Psoas muscle (tissue), 7 donors: ENCODE measurements at regions not wholly inside any gene's neighbourhood (a gene's known extent, or its start where the extent isn't known, plus 50 kb on each side); places are given as distances from the start of the nearest gene placed in this dataset.
"Not testable (repeated sequence)": the region's sequence is repeated elsewhere in the genome, so short reads cannot be mapped to it uniquely, and the experiment has no call there.

Source experiments
- ATAC-seq, 4 donors: fragments of 200-7000 bp; cut with Tn5 transposase; one replicate each; pipeline ENCODE4 v1.9.1; 2020; ENCODE audit warnings: moderate library complexity in 3 of 4, mild to moderate bottlenecking in 2 of 4
- DNase-seq, 2 donors: peaks; one replicate each; pipeline ENCODE4 v3.0.0-alpha.2; 2020
- H3K27ac ChIP-seq: fragments of 200-600 bp; one replicate; pipeline ENCODE4 v1.8.0; 2022
- H3K27me3 ChIP-seq, 3 donors: fragments of 200-600 bp in 1 of 3; one replicate each; pipeline versions ENCODE4 v1.6.1 to v1.8.0; 2013 to 2022; ENCODE audit warnings: low read length in 2 of 3, mild to moderate bottlenecking in 2 of 3, moderate library complexity in 1 of 3; ENCODE audit not compliant: insufficient read depth in 3 of 3
- H3K36me3 ChIP-seq, 2 donors: fragments of 200-600 bp in 1 of 2; one replicate each; pipeline versions ENCODE4 v1.6.1 to v1.8.0; 2013 to 2022; ENCODE audit warnings: low read depth in 1 of 2, mild to moderate bottlenecking in 1 of 2, moderate library complexity in 1 of 2; ENCODE audit not compliant: insufficient read depth in 1 of 2
- H3K4me1 ChIP-seq: fragments of 200-600 bp; one replicate; pipeline ENCODE4 v1.8.0; 2022
- H3K4me3 ChIP-seq: fragments of 200-600 bp; one replicate; pipeline ENCODE4 v1.8.0; 2022; ENCODE audit warnings: mild to moderate bottlenecking
- H3K9me3 ChIP-seq: fragments of 200-600 bp; one replicate; pipeline ENCODE4 v1.8.0; 2022
- WGBS, 3 donors: extraction: QIAGEN DNeasy Blood & Tissue Kit; methylation state at CpG; one replicate each; pipeline versions ENCODE4 v1.1.6 to v1.1.7; 2013; 5-methylcytosine and 5-hydroxymethylcytosine counted together
- intact Hi-C, 2 donors: fragments of 100-400 bp; cut with DNase I; formaldehyde crosslinking; loops; one replicate each; pipeline versions ENCODE4 v1.11.0 to v1.14.2; 2022
- TF ChIP-seq, protein P1 (sequence below): fragments of 200-600 bp; IDR thresholded peaks from one replicate; pipeline ENCODE4 v1.8.0; 2022; ENCODE audit warnings: antibody characterized with exemption
- donor health status: healthy with polysubstance abuse.
- donor health status: DM: no; HTN: no; CAD: no; lungs with moderate emphysema.
- donor health status: Bipolar disorder and iron deficiency.
- donor health status: healthy.
- donor health status: DM: yes; HTN: yes; CAD: no.
- donor health status: DM: no; HTN: no; CAD: no.
- donor health status: DM: yes; HTN: yes; CAD: no.

DNA sequence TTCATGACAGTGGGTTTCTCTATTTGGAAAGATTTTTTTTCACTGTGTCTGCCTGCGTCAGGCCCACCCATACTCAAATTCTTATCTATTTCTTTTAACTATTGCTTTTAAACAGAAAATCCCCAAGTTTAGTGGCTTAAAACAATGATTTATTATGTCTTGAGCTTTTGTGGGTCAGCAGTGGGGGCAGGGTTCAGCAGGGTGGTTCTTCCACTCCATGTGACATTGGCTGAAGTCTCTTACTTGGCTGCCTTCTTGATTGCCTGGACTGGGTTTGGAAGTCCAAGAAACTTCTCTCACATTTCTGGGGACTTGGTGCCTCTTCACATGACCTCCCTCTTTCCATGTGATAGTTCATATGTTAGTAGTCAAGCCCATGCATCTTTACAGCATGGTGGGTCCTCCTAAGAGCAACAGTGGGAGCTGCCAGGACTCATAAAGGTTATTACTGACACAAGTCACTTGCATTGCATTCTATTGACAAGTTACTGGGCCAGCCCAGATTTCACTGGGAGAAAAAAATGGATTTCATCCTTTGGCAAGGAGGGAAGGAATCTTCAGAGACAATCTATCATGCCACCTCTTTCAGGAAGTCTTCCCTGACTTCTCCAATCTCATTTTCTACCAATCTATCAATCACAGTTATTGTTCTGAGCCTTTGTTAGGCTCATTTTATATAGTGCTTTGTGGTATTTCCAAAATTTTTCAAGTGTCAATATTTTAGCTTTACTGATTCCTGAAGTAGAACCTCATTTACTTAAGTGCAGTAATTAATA lies 436.1 kb downstream of the XYLT1 start:
- DNase-seq = no peak
- WGBS, 3 donors = 83 to 91% (median 89%) methylated on average over 1 of the region's 1 CpG
- Histone ChIP-seq H3K27me3 (peaks cover 0 to 4% (median 0%) of the 10 kb centered on the region in 3 donors), H3K4me3 (no peak overlapping the region), H3K27ac (no peak overlapping the region), H3K9me3 (peaks cover 12% of the 10 kb centered on the region), H3K36me3 (no peaks in the 10 kb centered on the region), H3K4me1 (no peaks in the 10 kb centered on the region)
- TF ChIP-seq, protein P1, sequence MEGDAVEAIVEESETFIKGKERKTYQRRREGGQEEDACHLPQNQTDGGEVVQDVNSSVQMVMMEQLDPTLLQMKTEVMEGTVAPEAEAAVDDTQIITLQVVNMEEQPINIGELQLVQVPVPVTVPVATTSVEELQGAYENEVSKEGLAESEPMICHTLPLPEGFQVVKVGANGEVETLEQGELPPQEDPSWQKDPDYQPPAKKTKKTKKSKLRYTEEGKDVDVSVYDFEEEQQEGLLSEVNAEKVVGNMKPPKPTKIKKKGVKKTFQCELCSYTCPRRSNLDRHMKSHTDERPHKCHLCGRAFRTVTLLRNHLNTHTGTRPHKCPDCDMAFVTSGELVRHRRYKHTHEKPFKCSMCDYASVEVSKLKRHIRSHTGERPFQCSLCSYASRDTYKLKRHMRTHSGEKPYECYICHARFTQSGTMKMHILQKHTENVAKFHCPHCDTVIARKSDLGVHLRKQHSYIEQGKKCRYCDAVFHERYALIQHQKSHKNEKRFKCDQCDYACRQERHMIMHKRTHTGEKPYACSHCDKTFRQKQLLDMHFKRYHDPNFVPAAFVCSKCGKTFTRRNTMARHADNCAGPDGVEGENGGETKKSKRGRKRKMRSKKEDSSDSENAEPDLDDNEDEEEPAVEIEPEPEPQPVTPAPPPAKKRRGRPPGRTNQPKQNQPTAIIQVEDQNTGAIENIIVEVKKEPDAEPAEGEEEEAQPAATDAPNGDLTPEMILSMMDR = no peak
- no peak for ATAC-seq
- intact Hi-C loops = no loop called here

DNA sequence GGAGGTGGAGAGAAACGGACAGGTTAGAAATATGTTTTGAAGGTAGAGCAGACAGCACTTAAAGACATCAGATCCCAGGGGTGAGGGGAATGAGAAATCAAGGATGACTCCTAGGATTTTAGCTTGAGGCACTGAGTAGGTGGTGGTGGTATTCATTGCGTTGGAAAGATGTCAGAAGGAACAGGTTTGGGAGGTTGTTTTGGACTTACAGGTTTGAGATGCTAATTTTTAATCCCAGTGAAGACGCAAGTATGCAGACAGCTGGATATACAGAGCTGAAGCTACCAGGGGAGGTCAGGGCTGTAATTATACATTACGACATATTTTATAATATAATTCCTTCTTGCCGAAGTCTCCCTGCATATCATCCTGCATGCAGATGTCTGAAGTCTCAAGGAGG lies 433.3 kb downstream of the XYLT1 start:
- Histone ChIP-seq H3K4me1 (no peaks in the 10 kb centered on the region), H3K27me3 (peaks cover 0 to 4% (median 0%) of the 10 kb centered on the region in 3 donors), H3K9me3 (peaks cover 12% of the 10 kb centered on the region), H3K36me3 (no peaks in the 10 kb centered on the region), H3K27ac (no peak overlapping the region), H3K4me3 (no peak overlapping the region)
- DNase-seq (no peak), ATAC-seq (no peak)
- 28 to 43% (median 38%) methylated on average over 5 of the region's 5 CpGs for WGBS, 3 donors
- TF ChIP-seq, protein P1 = no peak
- intact Hi-C loops = no loop called here

DNA sequence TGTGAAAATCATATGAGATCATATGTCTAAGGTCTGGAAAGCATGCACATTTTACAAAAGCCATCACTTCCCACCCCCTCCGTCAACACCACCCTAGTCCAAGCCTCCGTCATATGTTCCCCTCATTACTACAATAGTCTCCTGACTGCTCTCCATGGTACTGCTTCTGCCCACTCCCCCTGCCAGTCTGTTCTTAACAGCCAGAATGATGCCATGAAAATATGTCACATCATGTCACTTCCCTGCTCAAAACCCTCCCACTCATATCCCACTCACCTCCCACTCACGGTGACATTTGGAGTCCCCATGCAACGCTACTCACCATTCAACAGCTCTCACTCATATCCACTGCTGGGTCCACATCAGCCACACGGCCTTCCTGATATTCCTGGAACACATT lies 432.3 kb downstream of the XYLT1 start:
- 51 to 63% (median 54%) methylated on average over 5 of the region's 5 CpGs for WGBS, 3 donors
- DNase-seq (no peak), ATAC-seq (no peak)
- Histone ChIP-seq H3K9me3 (peaks cover 12% of the 10 kb centered on the region), H3K4me3 (no peak overlapping the region), H3K4me1 (no peaks in the 10 kb centered on the region), H3K36me3 (no peaks in the 10 kb centered on the region), H3K27me3 (peaks cover 0 to 4% (median 0%) of the 10 kb centered on the region in 3 donors), H3K27ac (no peak overlapping the region)
- TF ChIP-seq, protein P1 = no peak
- intact Hi-C loops = no loop called here

DNA sequence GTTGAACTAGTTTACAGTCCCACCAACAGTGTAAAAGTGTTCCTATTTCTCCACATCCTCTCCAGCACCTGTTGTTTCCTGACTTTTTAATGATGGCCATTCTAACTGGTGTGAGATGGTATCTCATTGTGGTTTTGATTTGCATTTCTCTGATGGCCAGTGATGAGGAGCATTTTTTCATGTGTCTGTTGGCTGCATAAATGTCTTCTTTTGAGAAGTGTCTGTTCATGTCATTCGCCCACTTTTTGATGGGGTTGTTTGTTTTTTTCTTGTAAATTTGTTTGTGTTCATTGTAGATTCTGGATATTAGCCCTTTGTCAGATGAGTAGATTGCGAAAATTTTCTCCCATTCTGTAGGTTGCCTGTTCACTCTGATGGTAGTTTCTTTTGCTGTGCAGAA lies 421.7 kb downstream of the XYLT1 start:
- H3K9me3 ChIP-seq, ATAC-seq, H3K27me3 ChIP-seq, H3K36me3 ChIP-seq, H3K27ac ChIP-seq, H3K4me3 ChIP-seq, DNase-seq, intact Hi-C loops, H3K4me1 ChIP-seq: not testable (repeated sequence)
- 56 to 95% (median 82%) methylated on average over 1 to 2 of the region's 2 CpGs for WGBS, 3 donors

DNA sequence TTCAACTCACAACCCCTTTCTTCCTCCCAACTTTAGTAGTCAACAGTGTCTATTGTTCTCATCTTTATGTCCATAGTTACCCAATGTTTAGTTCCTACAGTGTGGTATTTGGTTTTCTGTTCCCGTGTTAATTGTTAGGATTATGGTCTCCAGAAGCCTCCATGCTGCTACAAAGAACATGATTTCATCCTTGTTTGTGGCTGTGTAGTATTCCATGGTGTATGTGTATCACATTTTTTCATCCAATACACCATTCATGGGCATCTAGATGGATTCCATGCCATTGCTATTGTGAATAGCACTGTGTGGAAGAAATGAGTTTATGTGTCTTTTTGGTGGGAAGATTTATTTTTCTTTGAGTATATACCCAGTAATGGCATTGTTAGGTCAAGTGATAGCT lies 420.3 kb downstream of the XYLT1 start:
- H3K27ac ChIP-seq = no peak overlapping the region
- intact Hi-C loops = no loop called here
- no peaks in the 10 kb centered on the region for H3K4me1 ChIP-seq
- ATAC-seq = no peak
- WGBS, 3 donors = 59 to 72% (median 66%) methylated on average over 1 of the region's 1 CpG
- H3K9me3 ChIP-seq = peaks cover 5% of the 10 kb centered on the region
- no peak overlapping the region for H3K4me3 ChIP-seq
- DNase-seq = no peak
- no peaks in the 10 kb centered on the region for H3K27me3 ChIP-seq
- TF ChIP-seq, protein P1 = no peak
- H3K36me3 ChIP-seq = no peaks in the 10 kb centered on the region
